ENCODE measurements at regions not wholly inside any gene's neighbourhood (a gene's known extent, or its start where the extent isn't known, plus 50 kb on each side); places are given as distances from the start of the nearest gene placed in this dataset.
"Not testable (repeated sequence)": the region's sequence is repeated elsewhere in the genome, so short reads cannot be mapped to it uniquely, and the experiment has no call there.

DNA sequence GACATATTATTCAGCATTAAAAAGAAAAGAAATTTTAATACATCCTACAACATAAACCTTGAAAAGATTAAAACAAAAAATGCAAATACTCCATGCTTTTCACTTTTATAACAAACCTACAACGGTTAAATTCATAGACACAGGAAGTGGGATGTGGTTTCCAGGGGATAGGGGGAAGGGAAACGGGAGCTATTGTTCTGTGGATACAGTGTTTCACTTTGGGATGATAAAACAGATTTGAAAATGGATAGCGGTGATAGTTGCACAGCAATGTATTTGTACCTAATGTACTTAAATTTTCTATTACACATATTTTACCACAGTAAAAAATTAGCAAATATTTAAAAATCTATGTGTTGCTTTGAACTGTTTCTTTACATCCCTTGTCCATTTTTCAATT, 368.0 kb downstream of the CDY2B start:
- H3K27me3 ChIP-seq (ENCODE audit: control insufficient read depth in 4 of 4, insufficient read depth in 4 of 4, low read length in 3 of 4); DNase-seq (ENCODE audit: low spot score); H3K9ac ChIP-seq (ENCODE audit: low read depth in 1 of 2, low read length in 2 of 2); H3K4me1 ChIP-seq (ENCODE audit: control insufficient read depth in 4 of 4, insufficient read depth in 4 of 4, low read length in 3 of 4); H3K9me3 ChIP-seq (ENCODE audit: control insufficient read depth in 4 of 4, low read length in 3 of 4); H3K36me3 ChIP-seq (ENCODE audit: control insufficient read depth in 4 of 4, insufficient read depth in 3 of 4, low read depth in 1 of 4, low read length in 3 of 4); H3K4me3 ChIP-seq (ENCODE audit: low read depth in 1 of 3, low read length in 3 of 3); H3K27ac ChIP-seq (ENCODE audit: low read depth in 1 of 2, low read length in 2 of 2): not testable (repeated sequence)
- no CpG with 5 or more reads among the region's 3 CpGs for WGBS

- DNase-seq (ENCODE audit: low spot score); H3K9ac ChIP-seq (ENCODE audit: low read depth in 1 of 2, low read length in 2 of 2); H3K4me1 ChIP-seq (ENCODE audit: control insufficient read depth in 4 of 4, insufficient read depth in 4 of 4, low read length in 3 of 4); H3K9me3 ChIP-seq (ENCODE audit: control insufficient read depth in 4 of 4, low read length in 3 of 4); H3K27me3 ChIP-seq (ENCODE audit: control insufficient read depth in 4 of 4, insufficient read depth in 4 of 4, low read length in 3 of 4); H3K4me3 ChIP-seq (ENCODE audit: low read depth in 1 of 3, low read length in 3 of 3); H3K36me3 ChIP-seq (ENCODE audit: control insufficient read depth in 4 of 4, insufficient read depth in 3 of 4, low read depth in 1 of 4, low read length in 3 of 4); H3K27ac ChIP-seq (ENCODE audit: low read depth in 1 of 2, low read length in 2 of 2): not testable (repeated sequence)
- no CpG with 5 or more reads among the region's 1 CpG for WGBS
These were observed 368.5 kb downstream of the CDY2B start for GRCh38 chrY:17511476-17511875.

- no CpG with 5 or more reads among the region's 2 CpGs for WGBS
- H3K9me3 ChIP-seq (ENCODE audit: control insufficient read depth in 4 of 4, low read length in 3 of 4); H3K27me3 ChIP-seq (ENCODE audit: control insufficient read depth in 4 of 4, insufficient read depth in 4 of 4, low read length in 3 of 4); H3K36me3 ChIP-seq (ENCODE audit: control insufficient read depth in 4 of 4, insufficient read depth in 3 of 4, low read depth in 1 of 4, low read length in 3 of 4); DNase-seq (ENCODE audit: low spot score); H3K4me3 ChIP-seq (ENCODE audit: low read depth in 1 of 3, low read length in 3 of 3); H3K27ac ChIP-seq (ENCODE audit: low read depth in 1 of 2, low read length in 2 of 2); H3K9ac ChIP-seq (ENCODE audit: low read depth in 1 of 2, low read length in 2 of 2); H3K4me1 ChIP-seq (ENCODE audit: control insufficient read depth in 4 of 4, insufficient read depth in 4 of 4, low read length in 3 of 4): not testable (repeated sequence)
These were observed 374.2 kb downstream of the CDY2B start for GRCh38 chrY:17505834-17506233.

- not testable (repeated sequence) for H3K4me3 ChIP-seq (ENCODE audit: low read depth in 1 of 3, low read length in 3 of 3); H3K27ac ChIP-seq (ENCODE audit: low read depth in 1 of 2, low read length in 2 of 2); H3K27me3 ChIP-seq (ENCODE audit: control insufficient read depth in 4 of 4, insufficient read depth in 4 of 4, low read length in 3 of 4); H3K4me1 ChIP-seq (ENCODE audit: control insufficient read depth in 4 of 4, insufficient read depth in 4 of 4, low read length in 3 of 4); H3K36me3 ChIP-seq (ENCODE audit: control insufficient read depth in 4 of 4, insufficient read depth in 3 of 4, low read depth in 1 of 4, low read length in 3 of 4); H3K9ac ChIP-seq (ENCODE audit: low read depth in 1 of 2, low read length in 2 of 2); H3K9me3 ChIP-seq (ENCODE audit: control insufficient read depth in 4 of 4, low read length in 3 of 4); DNase-seq (ENCODE audit: low spot score)
These were observed 395.3 kb downstream of the CDY2B start for GRCh38 chrY:17484763-17485162.

GRCh38 chrY:17484157-17484556, 395.9 kb downstream of the CDY2B start:
- H3K9ac ChIP-seq (ENCODE audit: low read depth in 1 of 2, low read length in 2 of 2); H3K27me3 ChIP-seq (ENCODE audit: control insufficient read depth in 4 of 4, insufficient read depth in 4 of 4, low read length in 3 of 4); H3K9me3 ChIP-seq (ENCODE audit: control insufficient read depth in 4 of 4, low read length in 3 of 4); DNase-seq (ENCODE audit: low spot score); H3K36me3 ChIP-seq (ENCODE audit: control insufficient read depth in 4 of 4, insufficient read depth in 3 of 4, low read depth in 1 of 4, low read length in 3 of 4); H3K4me1 ChIP-seq (ENCODE audit: control insufficient read depth in 4 of 4, insufficient read depth in 4 of 4, low read length in 3 of 4); H3K27ac ChIP-seq (ENCODE audit: low read depth in 1 of 2, low read length in 2 of 2); H3K4me3 ChIP-seq (ENCODE audit: low read depth in 1 of 3, low read length in 3 of 3): not testable (repeated sequence)
- no CpG with 5 or more reads among the region's 2 CpGs for WGBS

DNA sequence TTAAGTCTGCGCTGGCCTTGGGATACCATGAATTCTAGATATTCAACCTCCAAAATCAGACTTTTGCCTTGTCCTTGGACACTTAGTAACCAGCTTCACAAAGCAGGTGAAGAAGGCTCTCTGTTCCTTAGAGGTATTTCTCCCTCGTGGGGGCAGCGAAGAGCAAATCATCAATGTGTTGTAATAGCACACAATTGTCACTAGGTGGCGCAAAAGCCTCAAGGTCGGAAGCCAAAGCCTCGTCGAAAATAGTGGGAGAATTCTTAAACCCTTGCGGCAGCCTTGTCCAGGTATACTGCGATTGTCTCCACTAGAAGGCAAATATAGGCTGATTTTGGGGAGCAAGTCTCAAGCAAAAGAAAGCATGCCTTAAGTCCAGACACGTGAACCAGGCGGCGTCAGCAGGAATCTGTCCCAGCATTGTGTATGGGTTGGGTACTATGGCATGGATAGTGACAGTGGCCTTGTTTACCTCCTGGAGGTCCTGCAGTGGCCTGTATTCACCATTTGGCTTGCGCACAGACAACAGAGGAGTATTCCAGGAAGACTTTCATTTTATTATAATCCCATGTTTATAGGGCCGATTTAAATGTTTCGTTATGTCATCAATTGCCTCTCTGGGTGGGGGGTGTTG, 398.5 kb downstream of the CDY2B start:
- not testable (repeated sequence) for H3K4me3 ChIP-seq (ENCODE audit: low read depth in 1 of 3, low read length in 3 of 3); H3K27me3 ChIP-seq (ENCODE audit: control insufficient read depth in 4 of 4, insufficient read depth in 4 of 4, low read length in 3 of 4); H3K27ac ChIP-seq (ENCODE audit: low read depth in 1 of 2, low read length in 2 of 2); H3K9me3 ChIP-seq (ENCODE audit: control insufficient read depth in 4 of 4, low read length in 3 of 4); H3K9ac ChIP-seq (ENCODE audit: low read depth in 1 of 2, low read length in 2 of 2); H3K36me3 ChIP-seq (ENCODE audit: control insufficient read depth in 4 of 4, insufficient read depth in 3 of 4, low read depth in 1 of 4, low read length in 3 of 4); H3K4me1 ChIP-seq (ENCODE audit: control insufficient read depth in 4 of 4, insufficient read depth in 4 of 4, low read length in 3 of 4); DNase-seq (ENCODE audit: low spot score)
- WGBS: no CpG with 5 or more reads among the region's 15 CpGs

DNA sequence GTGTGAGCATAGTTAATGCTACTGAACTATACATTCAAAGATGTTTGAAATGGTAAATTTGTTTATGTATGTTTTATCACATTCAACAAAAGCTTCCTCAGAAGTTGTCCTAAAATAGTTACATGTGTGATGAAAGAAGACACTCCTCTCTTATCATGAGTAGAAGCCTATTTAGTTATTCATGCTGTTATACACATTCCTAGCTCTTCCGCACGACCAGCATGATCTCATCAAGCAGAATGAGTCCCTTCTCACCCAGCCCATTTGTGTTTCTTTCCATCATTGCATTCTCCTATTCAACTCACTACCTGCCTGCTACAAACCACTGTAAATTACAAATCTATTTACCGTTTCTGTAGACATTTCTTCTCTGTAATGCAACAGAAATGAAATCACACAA, 408.0 kb downstream of the CDY2B start:
- not testable (repeated sequence) for H3K27me3 ChIP-seq (ENCODE audit: control insufficient read depth in 4 of 4, insufficient read depth in 4 of 4, low read length in 3 of 4); H3K9ac ChIP-seq (ENCODE audit: low read depth in 1 of 2, low read length in 2 of 2); H3K4me3 ChIP-seq (ENCODE audit: low read depth in 1 of 3, low read length in 3 of 3); H3K36me3 ChIP-seq (ENCODE audit: control insufficient read depth in 4 of 4, insufficient read depth in 3 of 4, low read depth in 1 of 4, low read length in 3 of 4); H3K4me1 ChIP-seq (ENCODE audit: control insufficient read depth in 4 of 4, insufficient read depth in 4 of 4, low read length in 3 of 4); DNase-seq (ENCODE audit: low spot score); H3K27ac ChIP-seq (ENCODE audit: low read depth in 1 of 2, low read length in 2 of 2); H3K9me3 ChIP-seq (ENCODE audit: control insufficient read depth in 4 of 4, low read length in 3 of 4)
- no CpG with 5 or more reads among the region's 3 CpGs for WGBS

- H3K9ac ChIP-seq (ENCODE audit: low read depth in 1 of 2, low read length in 2 of 2); H3K9me3 ChIP-seq (ENCODE audit: control insufficient read depth in 4 of 4, low read length in 3 of 4); DNase-seq (ENCODE audit: low spot score); H3K36me3 ChIP-seq (ENCODE audit: control insufficient read depth in 4 of 4, insufficient read depth in 3 of 4, low read depth in 1 of 4, low read length in 3 of 4); H3K27me3 ChIP-seq (ENCODE audit: control insufficient read depth in 4 of 4, insufficient read depth in 4 of 4, low read length in 3 of 4); H3K4me3 ChIP-seq (ENCODE audit: low read depth in 1 of 3, low read length in 3 of 3); H3K27ac ChIP-seq (ENCODE audit: low read depth in 1 of 2, low read length in 2 of 2); H3K4me1 ChIP-seq (ENCODE audit: control insufficient read depth in 4 of 4, insufficient read depth in 4 of 4, low read length in 3 of 4): not testable (repeated sequence)
- no CpG with 5 or more reads among the region's 11 CpGs for WGBS
These were observed 420.3 kb downstream of the CDY2B start for GRCh38 chrY:17459753-17460152.

All from liver (tissue), 6 donors.